ENCODE measurements at regions not wholly inside any gene's neighbourhood (a gene's known extent, or its start where the extent isn't known, plus 50 kb on each side); places are given as distances from the start of the nearest gene placed in this dataset.
"Not testable (repeated sequence)": the region's sequence is repeated elsewhere in the genome, so short reads cannot be mapped to it uniquely, and the experiment has no call there.

GRCh38 chr2:126264625-126265024, 391.3 kb upstream of the GYPC start:
- DNase-seq = no peak

- DNase-seq = no peak
Observed at GRCh38 chr2:126269911-126270310, 386.0 kb upstream of the GYPC start.

- DNase-seq = no peak
Observed at GRCh38 chr2:126270587-126270986, 385.4 kb upstream of the GYPC start.

DNA sequence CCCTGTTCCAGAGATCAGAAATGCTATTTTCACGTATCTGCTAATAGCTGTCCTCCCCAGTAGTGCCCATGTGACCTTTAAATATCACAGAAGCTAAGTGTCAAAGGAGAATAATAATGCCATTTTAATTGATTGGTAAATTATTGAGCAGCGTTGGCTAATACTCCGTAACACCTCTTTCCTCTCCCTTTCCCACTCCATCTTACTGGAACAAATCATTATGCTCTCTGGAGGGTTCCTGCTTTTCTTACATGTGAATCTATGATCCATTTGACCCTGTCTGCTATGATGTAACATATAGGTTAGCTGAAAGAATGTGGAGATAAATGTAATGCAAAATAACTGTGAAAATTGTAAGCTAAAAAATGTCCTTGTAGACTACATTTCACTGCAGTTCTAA, 383.6 kb upstream of the GYPC start:
- DNase-seq = no peak

DNA sequence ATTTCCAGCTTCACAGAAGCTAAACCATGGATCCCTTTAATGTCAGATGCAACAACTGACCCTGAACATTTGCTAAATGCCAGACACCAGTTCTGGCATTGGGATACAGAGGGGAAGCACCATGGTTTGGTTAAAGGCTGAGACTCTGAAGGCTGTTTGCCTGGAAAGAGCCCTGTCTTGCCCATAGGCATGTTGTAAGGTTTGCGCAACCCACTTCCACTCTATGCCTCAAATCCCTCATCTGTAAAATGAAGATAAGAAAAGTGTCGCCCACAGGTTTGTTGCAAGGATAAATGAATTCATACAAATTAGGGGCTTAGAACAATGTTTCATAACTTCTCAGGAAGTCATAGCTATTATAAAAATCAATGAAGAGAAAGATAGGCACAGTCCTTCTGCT, 380.9 kb upstream of the GYPC start:
- DNase-seq = no peak

DNA sequence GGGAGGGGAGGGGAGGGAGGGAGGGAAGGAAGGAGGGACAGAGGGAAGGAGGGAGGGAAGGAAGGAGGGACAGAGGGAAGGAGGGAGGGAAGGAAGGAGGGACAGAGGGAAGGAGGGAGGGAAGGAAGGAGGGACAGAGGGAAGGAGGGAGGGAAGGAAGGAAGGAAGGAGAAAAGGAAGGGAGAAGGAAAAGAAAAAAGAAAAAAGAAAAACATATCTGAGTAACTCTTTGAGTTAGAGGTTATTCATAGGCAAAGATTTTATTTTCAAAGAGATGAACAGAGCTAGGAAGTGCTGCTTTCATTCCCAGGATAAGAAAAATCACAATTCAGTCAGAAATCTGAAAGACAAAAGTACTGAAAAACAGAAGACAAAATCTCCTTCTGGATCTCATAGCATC, 379.7 kb upstream of the GYPC start:
- not testable (repeated sequence) for DNase-seq

DNA sequence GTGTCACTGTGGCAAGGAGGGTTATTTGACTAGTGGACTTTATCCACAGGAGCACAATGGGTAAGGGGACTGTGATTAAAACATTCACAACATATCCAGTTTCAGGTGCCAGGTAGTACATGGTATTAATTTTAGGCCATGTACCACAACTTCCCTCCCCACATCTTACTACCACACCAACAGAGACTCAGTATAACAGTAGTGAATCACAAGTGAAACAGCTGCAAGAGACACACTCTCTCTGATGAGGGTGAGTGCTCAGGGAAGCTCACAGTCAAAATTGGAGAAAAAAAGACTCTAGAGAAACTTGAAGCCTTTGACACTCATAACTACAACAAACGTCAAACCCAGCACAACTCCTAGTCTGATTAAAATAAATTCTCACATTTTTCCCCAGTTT, 367.6 kb upstream of the GYPC start:
- no peak for DNase-seq

DNA sequence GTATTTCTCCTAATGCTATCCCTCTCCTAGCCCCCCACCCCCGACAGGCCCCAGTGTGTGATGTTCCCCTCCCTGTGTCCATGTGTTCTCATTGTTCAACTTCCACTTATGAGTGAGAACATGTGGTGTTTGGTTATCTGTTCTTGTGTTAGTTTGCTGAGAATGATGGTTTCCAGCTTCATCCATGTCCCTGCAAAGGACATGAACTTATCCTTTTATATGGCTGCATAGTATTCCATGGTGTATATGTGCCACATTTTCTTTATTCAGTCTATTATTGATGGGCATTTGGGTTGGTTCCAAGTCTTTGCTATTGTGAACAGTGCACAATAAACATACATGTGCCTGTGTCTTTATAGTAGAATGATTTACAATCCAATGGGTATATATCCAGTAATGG, 362.0 kb upstream of the GYPC start:
- not testable (repeated sequence) for DNase-seq

GRCh38 chr2:126299469-126299976, 356.4 kb upstream of the GYPC start:
- no peak for DNase-seq

GRCh38 chr2:126300348-126300747, 355.6 kb upstream of the GYPC start:
- DNase-seq = no peak

- no peak for DNase-seq
Observed at GRCh38 chr2:126302043-126302442, 353.9 kb upstream of the GYPC start.

DNA sequence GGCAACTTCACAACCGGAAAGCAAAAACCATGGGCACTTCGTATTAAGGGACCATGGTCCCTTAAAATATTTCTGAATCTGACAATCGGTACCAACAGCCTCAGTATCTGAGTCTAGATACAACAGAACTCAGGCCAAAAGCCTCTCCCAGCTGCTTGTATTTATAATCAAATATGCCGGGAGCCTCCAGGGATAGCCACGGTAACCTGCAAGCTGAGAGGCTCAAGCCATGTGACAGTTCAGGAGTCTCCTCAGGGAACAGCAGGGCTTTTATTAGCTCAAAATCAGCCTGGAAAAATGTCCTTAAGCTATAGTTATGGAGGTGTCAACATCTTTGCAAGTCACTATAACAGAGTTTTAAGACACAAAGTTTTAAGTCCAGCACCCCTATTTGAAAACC, 352.8 kb upstream of the GYPC start:
- DNase-seq = no peak

- DNase-seq = no peak
Observed at GRCh38 chr2:126304154-126304553, 351.8 kb upstream of the GYPC start.

DNA sequence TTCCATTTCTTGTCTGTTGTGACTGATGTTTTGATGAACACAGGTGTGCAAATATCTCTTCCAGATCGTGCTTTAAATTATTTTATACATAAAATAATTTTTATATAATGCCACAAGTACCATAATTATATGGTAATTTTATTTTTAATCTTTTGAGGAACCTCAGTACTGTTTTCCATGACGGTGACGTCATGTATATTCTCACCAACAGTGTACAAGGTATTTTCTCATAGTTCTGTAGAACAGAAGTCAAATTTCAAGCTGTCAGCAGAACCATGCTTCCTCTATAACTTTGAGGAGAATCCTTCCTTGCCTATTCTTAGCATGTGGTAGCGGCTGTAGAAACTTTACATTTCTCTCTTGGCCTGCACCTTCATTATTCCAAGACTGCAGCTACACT, 349.4 kb upstream of the GYPC start:
- DNase-seq = no peak

GRCh38 chr2:126307740-126308139, 348.2 kb upstream of the GYPC start:
- no peak for DNase-seq

GRCh38 chr2:126309185-126309584, 346.8 kb upstream of the GYPC start:
- no peak for DNase-seq

- DNase-seq = no peak
Observed at GRCh38 chr2:126312579-126312978, 343.4 kb upstream of the GYPC start.

- DNase-seq = no peak
Observed at GRCh38 chr2:126315828-126316227, 340.1 kb upstream of the GYPC start.

DNA sequence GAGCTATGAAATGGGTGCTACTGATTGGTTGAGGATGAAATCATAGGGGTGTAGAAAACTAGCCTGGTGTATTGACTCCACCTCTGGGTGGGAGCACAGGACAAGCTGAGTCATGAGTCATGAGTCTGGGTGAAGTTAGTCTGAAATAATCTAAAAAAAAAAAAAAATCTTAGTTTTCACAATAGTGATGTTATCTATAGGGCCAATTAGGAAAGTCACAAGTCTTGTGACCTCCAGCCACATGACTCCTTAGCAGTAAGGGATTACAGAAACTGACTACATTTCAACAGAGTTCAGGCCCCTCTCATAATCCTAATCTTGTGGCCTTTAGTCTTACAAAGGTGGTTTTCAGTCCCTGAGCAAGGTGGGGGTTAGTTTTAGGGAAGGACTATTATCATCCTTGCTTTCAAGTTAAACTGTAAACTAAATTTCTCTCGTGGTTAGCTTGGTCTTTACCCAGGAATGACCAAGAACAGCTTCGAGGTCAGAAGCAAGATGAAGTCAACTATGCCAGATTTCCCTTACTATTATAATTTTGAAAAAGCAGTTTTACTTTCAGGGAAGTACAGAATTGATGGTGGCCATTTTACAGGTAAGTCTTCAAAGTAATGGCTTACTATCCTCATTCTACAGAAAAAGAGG, 338.0 kb upstream of the GYPC start:
- no peak for DNase-seq

DNA sequence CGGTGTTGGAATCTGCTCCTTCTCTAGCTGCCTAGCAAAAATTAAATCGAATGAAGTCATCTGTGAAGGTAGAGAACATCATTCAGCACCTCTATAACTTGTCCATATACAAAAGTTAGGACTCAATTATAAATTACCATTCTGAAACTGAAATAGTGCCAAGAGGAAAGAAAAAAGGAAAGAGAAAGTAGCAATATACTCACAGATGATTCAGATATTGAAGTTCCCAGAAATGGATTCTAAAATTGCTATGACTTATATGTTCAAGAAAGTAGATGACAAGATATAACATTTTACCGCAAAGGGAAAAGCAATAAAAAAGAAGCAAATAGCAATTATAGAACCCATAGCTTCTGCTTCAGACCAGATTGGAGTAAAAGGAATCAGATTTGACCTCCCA, 333.6 kb upstream of the GYPC start:
- DNase-seq = no peak

DNA sequence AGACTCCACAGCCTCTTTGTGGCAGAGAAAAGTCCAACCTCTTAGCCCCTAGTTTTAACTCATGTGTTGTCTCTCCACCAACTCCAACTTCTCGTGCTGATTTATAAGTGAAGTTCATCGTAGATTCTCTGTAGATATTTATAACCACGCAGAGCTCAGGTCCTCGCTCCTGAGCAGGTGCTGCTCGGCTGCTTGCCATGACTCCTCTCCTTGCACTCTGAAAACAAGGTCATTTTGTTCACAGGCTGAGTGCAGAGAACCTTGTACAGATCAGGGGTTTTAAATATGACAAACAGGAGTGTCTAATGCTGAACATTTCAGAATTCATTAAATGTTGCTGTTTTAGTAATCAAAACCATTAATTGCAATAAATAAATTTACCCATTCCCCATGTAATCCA, 330.8 kb upstream of the GYPC start:
- no peak for DNase-seq

DNA sequence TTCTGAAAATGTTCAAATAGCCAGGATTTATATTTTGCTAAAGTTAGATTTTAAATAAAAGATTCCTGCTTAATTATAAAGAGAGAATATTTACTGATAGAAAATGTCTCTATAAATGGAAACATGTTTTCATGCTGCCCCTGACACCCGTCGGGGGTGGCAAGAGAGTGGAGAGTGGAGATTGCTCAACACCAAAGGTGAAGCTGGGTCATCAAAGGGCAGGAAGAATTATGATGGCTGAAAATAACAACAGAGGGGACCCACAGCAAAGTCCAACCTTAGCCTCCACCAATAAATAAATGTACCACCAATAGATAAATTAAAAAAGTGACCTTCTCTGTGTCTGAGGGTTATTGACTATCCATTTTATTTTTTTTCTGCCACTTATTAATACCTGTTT, 326.8 kb upstream of the GYPC start:
- DNase-seq = no peak

DNA sequence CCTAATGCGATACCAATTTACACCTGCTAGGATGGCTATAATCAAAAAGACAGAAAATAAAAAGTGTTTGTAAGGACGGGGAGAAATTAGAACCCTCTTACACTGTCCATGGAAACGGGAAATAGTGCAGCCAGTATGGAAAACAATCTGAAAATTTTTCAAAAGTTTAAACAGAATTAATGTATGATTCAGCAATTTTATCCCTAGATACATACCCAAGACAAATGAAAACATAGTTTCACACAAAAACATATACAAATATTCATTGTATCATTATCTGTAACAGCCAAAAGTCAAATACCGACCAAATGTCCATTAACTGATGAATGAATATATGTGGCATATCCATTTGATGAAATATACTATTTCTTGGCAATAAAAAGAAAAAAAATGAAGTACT, 313.5 kb upstream of the GYPC start:
- DNase-seq = no peak

DNA sequence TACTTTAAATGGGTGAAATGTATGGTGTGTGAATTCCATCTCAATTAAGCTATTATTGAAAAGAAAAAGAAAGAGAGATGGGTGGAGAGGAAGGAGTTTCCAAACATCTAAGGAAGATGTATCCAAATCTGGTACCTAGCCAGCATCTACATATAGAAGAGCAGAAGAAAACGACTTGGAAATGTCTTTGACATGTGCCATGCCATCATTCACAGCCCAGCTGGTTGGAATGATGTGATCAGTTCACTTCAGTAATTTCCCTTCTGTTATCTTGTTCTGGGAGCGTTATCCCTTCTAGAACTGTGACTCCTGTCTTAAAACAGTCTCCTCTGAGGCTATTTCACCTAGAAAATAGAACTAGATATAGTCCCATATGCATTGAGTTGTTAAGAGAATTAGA, 312.8 kb upstream of the GYPC start:
- DNase-seq = no peak

- no peak for DNase-seq
Observed at GRCh38 chr2:126344493-126344892, 311.5 kb upstream of the GYPC start.

Measured in dermis blood vessel endothelial cell (primary cell).